NB4 (cell line): ENCODE measurements at regions not wholly inside any gene's neighbourhood (a gene's known extent, or its start where the extent isn't known, plus 50 kb on each side); places are given as distances from the start of the nearest gene placed in this dataset.
A peak's percentile ranks its signal among the peaks of the same experiment; 100 is the strongest.

Experiments
- DNase-seq: peaks from one replicate; pipeline ENCODE4 v3.0.0; 2010; ENCODE audit warnings: low read depth
- H3K4me3 ChIP-seq: one replicate; pipeline ENCODE4 v1.5.1; 2011; ENCODE audit warnings: mild to moderate bottlenecking, low read depth, low read length, moderate library complexity
- MYC ChIP-seq: IDR thresholded peaks from 2 replicates; pipeline ENCODE4 v1.6.1; 2011; ENCODE audit warnings: low read depth, low read length
- POLR2A ChIP-seq: IDR thresholded peaks from 2 replicates; pipeline ENCODE4 v1.6.1; 2011; ENCODE audit warnings: mild to moderate bottlenecking; ENCODE audit not compliant: insufficient read length; ENCODE audit errors: extremely low read depth
- TF ChIP-seq, protein P1 (sequence below): IDR thresholded peaks from 2 replicates; pipeline ENCODE4 v1.6.1; 2011; ENCODE audit warnings: low read depth, low read length
- TF ChIP-seq, protein P2 (sequence below): IDR thresholded peaks from one replicate; pipeline ENCODE4 v1.5.1; 2012; ENCODE audit warnings: low read depth, low read length

DNA sequence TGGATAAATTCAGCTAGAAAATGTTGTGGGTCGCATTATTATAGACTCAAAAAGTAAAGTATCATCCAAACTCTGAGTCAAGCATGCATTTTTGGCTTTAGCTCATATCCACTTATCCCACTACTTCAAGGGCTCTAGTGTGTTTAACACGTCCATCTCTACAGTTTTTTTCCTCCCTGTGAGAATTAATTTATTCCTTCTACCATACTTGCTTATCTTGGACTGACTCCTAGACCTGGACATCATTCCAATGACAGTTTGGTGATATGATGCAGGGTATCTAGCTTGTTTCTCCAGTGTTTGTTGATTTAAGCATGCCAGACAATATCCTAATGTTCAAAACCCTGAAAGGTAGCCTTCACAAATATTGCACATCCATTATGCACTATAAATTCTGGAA, 1037.1 kb upstream of the INTU start:
- no peak for DNase-seq
- H3K4me3 ChIP-seq, result no peak overlapping the region
- TF ChIP-seq MYC, result no peak
- no peak for TF ChIP-seq POLR2A

DNA sequence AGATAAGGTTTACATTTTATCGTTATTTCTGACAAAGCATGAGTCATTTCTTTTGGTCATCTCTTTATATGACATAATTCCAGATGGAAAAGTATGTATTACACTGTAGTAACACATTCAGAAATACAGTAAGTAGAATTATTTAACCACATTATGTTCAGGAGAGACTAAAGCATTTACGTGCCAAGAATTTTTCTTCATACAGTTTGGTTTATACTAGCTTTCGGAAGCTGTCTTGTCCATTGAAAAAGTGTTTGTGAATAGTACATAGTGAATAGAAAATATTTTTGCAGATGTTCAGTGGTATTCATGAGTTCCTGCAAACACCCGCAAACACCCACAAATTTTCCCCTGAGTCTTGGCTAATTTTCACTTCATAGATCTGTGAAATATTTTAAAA, 1033.0 kb upstream of the INTU start:
- TF ChIP-seq, protein P1, sequence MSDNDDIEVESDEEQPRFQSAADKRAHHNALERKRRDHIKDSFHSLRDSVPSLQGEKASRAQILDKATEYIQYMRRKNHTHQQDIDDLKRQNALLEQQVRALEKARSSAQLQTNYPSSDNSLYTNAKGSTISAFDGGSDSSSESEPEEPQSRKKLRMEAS, result no peak
- TF ChIP-seq POLR2A (no peak), MYC (no peak)
- TF ChIP-seq, protein P2, sequence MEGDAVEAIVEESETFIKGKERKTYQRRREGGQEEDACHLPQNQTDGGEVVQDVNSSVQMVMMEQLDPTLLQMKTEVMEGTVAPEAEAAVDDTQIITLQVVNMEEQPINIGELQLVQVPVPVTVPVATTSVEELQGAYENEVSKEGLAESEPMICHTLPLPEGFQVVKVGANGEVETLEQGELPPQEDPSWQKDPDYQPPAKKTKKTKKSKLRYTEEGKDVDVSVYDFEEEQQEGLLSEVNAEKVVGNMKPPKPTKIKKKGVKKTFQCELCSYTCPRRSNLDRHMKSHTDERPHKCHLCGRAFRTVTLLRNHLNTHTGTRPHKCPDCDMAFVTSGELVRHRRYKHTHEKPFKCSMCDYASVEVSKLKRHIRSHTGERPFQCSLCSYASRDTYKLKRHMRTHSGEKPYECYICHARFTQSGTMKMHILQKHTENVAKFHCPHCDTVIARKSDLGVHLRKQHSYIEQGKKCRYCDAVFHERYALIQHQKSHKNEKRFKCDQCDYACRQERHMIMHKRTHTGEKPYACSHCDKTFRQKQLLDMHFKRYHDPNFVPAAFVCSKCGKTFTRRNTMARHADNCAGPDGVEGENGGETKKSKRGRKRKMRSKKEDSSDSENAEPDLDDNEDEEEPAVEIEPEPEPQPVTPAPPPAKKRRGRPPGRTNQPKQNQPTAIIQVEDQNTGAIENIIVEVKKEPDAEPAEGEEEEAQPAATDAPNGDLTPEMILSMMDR, result no peak

DNA sequence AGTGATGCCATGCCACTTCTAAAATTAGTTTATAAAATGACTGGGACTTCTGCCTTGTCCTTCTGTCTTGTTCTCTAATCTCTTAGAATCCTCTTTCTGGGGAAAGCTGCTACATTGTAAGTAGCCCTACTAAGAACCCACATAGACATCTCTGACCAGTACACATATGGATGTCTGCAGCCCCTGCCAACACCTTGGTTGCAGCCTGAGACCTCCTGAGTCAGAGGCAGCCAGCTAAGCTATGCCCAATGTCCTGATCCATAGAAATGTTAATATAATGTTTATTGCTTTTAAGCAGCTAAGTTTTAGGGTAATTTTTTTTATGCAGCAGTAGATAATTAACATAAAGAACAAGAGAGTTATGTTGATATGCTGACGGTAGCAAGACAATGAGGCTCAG, 1029.5 kb upstream of the INTU start:
- TF ChIP-seq, protein P1, result no peak
- TF ChIP-seq, protein P2, result no peak
- no peak for TF ChIP-seq POLR2A
- TF ChIP-seq MYC, result no peak
- H3K4me3 ChIP-seq, result no peak overlapping the region
- DNase-seq, result no peak

More for the DNA sequence above, 1033.0 kb upstream of the INTU start:
- no peak for DNase-seq
- no peak overlapping the region for H3K4me3 ChIP-seq

DNA sequence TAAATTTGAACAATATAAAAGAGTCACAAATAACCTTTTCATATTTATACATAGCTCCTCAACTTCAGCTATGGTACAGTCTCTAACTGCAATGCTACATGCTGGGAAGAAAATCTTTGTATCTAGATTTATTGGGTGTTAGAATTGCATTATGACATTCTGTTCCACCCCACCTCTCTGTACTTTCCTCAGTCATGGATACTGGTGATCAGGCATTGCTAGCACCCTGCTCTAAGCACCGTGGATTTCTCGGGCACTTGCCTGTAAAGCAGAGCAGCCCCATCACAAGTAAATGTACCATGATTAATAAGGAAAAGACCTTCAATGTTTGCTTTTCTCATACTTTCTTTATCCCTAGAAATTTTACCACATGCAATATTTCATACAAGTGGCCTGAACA, 1028.9 kb upstream of the INTU start:
- TF ChIP-seq, protein P2, result no peak
- TF ChIP-seq MYC (no peak), POLR2A (no peak)
- TF ChIP-seq, protein P1, result no peak
- DNase-seq, result no peak
- H3K4me3 ChIP-seq, result no peak overlapping the region

DNA sequence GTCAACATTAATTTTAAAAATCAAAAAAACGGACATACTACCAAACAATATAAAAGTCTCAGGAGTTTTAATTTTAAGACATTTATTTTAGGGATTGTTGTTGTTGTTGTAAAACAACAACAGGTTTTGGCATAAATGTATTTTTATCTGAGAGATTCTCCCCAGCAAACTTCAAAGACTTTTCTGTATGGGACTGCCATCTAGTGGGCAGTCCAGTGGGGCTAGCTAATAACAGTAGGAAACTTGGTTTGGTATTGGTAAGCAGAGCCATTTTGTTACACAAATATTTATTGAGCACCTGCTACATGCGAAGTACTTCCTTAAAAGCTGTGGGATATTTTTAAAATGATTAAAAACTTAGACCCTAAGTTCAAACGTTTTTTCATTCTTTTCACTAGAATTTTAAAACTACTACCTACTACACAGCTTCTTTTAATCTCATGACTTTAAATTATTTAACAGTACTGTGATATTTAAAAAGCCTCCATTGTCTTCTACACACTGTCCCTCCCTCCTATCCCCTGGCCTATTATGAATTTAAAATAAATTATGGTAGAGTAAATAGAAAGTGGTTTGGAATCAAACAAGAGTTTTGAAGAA, 1028.4 kb upstream of the INTU start:
- TF ChIP-seq MYC (no peak), POLR2A (no peak)
- TF ChIP-seq, protein P2, result peak; percentile 59
- no peak overlapping the region for H3K4me3 ChIP-seq

DNA sequence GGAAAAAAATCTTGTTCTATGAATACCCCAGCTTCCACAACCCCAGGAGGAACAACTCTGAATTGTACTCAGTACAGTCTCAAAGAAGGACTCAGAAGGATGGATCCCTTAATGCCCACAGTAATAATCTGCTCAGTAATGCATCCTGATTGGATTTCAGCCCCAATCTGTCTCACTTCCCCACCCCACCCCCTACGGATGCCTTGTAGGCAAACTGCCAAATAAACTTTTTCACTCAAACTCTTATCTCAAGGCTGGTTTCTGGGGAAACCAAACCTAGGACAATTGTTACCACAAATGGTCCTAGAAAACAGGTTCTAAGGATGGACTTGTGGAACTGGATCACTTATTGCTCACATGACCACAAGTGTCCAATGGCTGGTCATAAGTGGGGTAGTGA, 1021.8 kb upstream of the INTU start:
- DNase-seq, result no peak
- no peak overlapping the region for H3K4me3 ChIP-seq
- TF ChIP-seq, protein P2, result no peak
- TF ChIP-seq POLR2A (no peak), MYC (no peak)
- TF ChIP-seq, protein P1, result no peak

More for the DNA sequence above, 1028.4 kb upstream of the INTU start:
- DNase-seq, result peak; percentile 38
